CD4-positive, alpha-beta T cell treated with Interleukin-1 beta for 1 hour (primary cell): ENCODE measurements at regions not wholly inside any gene's neighbourhood (a gene's known extent, or its start where the extent isn't known, plus 50 kb on each side); places are given as distances from the start of the nearest gene placed in this dataset.
"Not testable (repeated sequence)": the region's sequence is repeated elsewhere in the genome, so short reads cannot be mapped to it uniquely, and the experiment has no call there.

Experiments
- DNase-seq, 2 donors: peaks; one replicate each; pipeline ENCODE4 v3.0.0-alpha.2; 2020 to 2022

GRCh38 chr20:57779401-57780003 is 69.7 kb upstream of the PMEPA1 start:
- no peak for DNase-seq

GRCh38 chr20:57777911-57778310 is 68.1 kb upstream of the PMEPA1 start:
- DNase-seq = no peak

- DNase-seq = no peak
These were observed 65.1 kb upstream of the PMEPA1 start for GRCh38 chr20:57774951-57775350.

DNA sequence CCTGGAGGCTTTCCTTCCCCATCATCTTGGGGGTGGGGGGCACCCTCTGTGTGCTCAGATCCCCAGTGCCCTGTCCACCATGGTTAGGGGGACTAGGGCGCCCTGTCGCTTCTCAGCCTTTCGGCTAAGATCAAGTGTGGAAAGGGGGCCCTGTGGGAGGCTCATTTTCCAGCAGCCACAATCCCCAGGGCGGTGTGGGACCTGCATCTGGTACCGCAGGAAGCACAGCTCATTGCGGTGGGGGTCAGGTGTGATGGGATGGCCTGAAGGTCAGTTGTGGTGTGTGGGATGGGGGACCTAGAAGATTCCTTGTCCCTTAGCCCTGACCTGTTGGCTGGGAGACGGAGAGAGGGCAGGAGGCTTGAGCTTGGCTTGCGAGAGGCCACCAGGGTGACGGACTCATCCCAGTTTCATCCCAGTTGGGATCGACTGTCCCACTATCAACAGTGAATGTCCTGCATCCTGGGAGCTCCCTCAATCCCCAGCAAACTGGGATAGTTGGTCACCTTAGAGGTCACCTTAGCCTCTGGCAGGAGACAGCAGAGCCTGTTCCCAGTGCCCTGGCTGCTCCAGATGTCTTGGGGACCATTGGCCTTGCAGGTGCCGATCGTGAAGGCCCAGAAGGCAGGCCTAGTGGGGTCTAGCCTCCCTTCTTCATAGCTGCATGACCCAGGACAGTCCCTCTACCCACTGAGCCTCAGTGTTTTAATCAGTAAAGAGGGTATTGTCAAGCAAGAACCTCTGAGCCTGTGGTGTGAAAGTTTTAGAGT is 64.5 kb upstream of the PMEPA1 start:
- no peak for DNase-seq

- no peak for DNase-seq
These were observed 63.4 kb upstream of the PMEPA1 start for GRCh38 chr20:57773059-57773815.

DNA sequence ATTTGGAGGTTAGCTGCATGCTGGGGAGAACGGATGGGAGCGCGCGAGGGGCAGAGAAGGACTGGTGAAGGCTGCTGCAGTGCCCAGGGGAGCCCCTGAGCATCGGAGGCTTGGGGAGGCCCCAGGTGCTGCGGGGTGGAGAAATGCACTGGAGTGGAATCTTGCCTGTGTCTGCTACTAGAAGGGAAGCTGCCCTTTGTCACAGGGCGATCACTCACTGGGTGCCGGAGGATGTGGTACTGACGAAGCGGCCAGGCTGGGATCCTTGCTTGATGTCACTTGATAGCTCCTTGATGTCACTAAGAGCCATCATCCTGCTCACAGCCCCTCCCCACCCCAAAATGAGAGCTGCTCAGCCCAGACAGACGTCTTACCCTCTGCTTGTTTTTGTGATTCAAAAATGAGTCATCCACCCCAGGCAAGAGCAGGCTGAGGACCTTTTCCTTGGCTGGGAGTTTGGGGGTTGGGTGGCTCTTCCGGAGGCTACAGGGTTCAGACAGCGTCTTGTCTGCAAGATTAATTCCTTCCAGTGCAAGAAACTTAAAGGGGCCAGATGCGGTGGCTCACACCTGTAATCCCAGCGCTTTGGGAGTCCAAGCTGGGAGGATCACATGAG is 62.6 kb upstream of the PMEPA1 start:
- DNase-seq = no peak

- DNase-seq = no peak
These were observed 61.3 kb upstream of the PMEPA1 start for GRCh38 chr20:57770852-57771720.

- not testable (repeated sequence) for DNase-seq
These were observed 60.6 kb upstream of the PMEPA1 start for GRCh38 chr20:57770401-57770800.

DNA sequence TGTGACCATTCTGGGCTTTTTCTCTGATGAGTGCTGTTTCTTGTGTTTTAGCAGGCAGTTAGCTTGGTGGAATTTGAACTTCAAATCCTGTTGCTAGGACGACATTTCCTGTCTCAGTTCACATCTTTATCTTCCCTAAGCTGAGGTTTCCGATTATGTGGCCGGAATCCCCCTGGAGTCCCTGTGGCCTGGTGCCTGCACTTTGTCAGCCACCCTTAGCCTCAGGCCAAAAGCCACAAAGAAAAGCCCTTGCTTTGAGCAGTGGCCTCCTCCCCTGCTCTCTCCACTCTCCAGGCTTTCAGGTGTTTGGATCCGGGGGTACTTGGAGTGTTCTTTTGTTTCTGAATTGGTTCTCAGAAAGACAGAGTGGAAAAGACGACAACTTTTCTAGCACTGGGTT is 59.9 kb upstream of the PMEPA1 start:
- DNase-seq = no peak

DNA sequence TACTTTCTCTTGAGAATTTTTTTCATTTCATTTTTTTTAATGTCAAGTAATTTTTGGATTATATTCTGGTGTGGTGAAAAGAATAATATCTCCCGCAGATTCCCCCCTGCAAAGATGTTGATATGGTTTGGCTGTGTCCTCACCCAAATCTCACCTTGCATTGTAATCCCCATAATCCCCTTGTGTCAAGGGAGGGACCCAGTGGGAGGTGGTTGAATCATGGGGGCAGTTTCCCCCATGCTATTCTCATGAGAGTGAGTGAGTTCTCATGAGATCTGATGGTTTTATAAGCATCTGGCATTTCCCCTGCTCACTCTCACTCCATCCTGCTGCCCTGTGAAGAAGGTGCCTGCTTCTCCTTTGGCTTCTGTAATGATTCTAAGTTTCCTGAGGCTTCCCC is 58.7 kb upstream of the PMEPA1 start:
- no peak for DNase-seq

- DNase-seq = no peak
These were observed 57.6 kb upstream of the PMEPA1 start for GRCh38 chr20:57767441-57767840.

DNA sequence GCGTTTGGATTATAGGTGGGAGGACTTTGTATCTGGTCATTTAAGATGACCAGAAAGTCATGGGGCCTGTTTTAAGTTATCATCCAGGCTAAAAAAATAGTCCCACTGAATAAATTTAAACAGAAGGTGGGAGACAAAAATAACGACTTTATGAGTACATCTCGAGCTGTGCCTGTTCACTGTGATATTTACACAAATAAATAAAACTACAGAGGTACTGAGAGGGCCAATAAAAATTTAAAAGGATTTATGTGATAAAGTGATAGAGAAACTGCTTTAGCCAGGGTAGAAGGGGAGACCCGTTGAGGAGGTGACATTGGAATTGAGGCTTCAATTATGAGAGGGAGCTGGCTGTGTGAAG is 53.4 kb upstream of the PMEPA1 start:
- no peak for DNase-seq

GRCh38 chr20:57762531-57763234 is 52.9 kb upstream of the PMEPA1 start:
- DNase-seq = no peak

GRCh38 chr20:57761413-57761734 is 51.6 kb upstream of the PMEPA1 start:
- no peak for DNase-seq

DNA sequence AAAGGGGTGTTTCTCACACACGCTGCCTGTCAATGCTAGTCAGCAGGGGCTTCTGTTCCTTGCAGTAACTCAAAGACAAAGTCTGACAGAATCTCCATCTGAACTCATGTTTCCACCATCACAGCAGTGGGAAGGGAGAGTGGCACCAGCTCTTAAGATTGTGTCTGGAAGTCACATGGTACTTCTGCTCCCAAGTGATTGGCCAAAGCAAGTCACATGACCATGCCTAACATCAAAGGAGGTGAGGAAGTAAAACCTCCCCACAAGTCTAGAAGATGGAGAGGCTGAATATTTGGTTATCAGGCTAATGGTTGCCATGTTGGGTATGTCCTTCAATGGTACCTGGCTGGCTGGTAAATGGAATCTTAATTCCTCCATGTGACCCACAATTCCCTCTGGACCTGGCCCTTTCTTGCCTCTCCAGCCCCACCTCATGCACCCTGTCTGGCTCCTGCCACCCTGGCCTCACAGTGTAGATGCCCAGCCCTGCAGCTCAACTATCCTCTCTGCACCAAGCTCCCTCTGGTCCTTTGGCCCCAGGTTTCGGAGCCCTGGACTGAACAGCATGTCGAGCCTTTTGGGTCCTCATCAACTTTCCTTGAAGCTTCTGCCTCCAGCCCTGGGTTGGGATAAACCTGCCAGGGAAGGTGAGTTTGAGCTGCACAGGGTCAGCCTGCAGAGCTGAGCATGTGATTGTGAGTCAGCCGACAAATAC is 51.0 kb upstream of the PMEPA1 start:
- no peak for DNase-seq

DNA sequence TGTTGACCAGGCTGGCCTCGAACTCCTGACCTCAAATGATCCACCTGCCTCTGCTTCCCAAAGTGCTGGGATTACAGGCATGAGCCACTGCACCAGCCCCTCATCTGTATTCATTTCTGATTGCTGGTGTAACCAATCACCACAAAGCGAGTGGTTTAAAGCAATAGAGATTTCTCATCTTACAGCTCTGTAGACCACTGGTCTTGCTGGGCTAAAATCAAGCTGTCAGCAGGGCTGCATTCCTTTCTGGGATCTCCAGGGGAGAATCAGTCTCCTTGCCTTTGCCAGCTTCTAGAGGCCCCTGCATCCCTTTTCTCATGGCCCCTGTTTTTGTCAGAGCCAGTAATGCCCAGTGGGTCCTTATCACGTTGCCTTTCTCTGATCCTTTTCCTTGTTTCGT is 49.9 kb upstream of the PMEPA1 start:
- no peak for DNase-seq
